H1 (cell line): ENCODE measurements at regions not wholly inside any gene's neighbourhood (a gene's known extent, or its start where the extent isn't known, plus 50 kb on each side); places are given as distances from the start of the nearest gene placed in this dataset.

ENCODE experiments used
- CTCF ChIA-PET: fragments of 300-600 bp; sonication (Branson Sonifier 250); formaldehyde crosslinking; loops from one replicate; lab custom pipeline; 2021; ENCODE audit not compliant: partially characterized antibody; lab: Charles Lee
- POLR2A ChIA-PET: fragments of 300-600 bp; sonication (Branson Sonifier 250); formaldehyde crosslinking; loops from one replicate; lab custom pipeline; 2021; ENCODE audit warnings: inconsistent platforms; ENCODE audit not compliant: partially characterized antibody; lab: Charles Lee
- DNase-seq, 2 experiments: peaks; one replicate each; pipeline versions ENCODE4 v3.0.0 to v3.0.0-alpha.2; 2010 to 2022; ENCODE audit warnings: low spot score in 2 of 2, low read depth in 1 of 2, mixed read lengths in 1 of 2
- FAIRE-seq: peaks from 2 replicates; lab custom pipeline; 2011; peaks lifted over from hg19 to GRCh38; lab: Jason Lieb, UNC
- H2AFZ ChIP-seq: 2 replicates; pipeline ENCODE4 v1.8.1; 2012; ENCODE audit warnings: low read length, inconsistent platforms
- H2AK5ac ChIP-seq: 2 replicates; pipeline ENCODE4 v1.6.1; 2013; ENCODE audit warnings: low read depth, low read length
- H2BK120ac ChIP-seq: replicated peaks from 2 replicates; pipeline ENCODE3; 2013; ENCODE audit warnings: low read depth, low read length, inconsistent platforms
- H2BK12ac ChIP-seq: 2 replicates; pipeline ENCODE4 v1.6.1; 2013; ENCODE audit warnings: low read depth, low read length
- H2BK15ac ChIP-seq: 2 replicates; pipeline ENCODE4 v1.6.1; 2013; ENCODE audit warnings: low read length
- H2BK20ac ChIP-seq: 2 replicates; pipeline ENCODE4 v1.6.1; 2013; ENCODE audit warnings: low read length
- H2BK5ac ChIP-seq: 2 replicates; pipeline ENCODE4 v1.6.1; 2013; ENCODE audit warnings: low read depth, low read length
- H3K14ac ChIP-seq: 2 replicates; pipeline ENCODE4 v1.6.1; 2013; ENCODE audit warnings: inconsistent platforms; ENCODE audit not compliant: insufficient read length
- H3K18ac ChIP-seq: 2 replicates; pipeline ENCODE4 v1.6.1; 2013; ENCODE audit warnings: low read length; ENCODE audit errors: extremely low read depth
- H3K23ac ChIP-seq: 2 replicates; pipeline ENCODE4 v1.6.1; 2013; ENCODE audit warnings: inconsistent platforms; ENCODE audit not compliant: insufficient read length
- H3K23me2 ChIP-seq: 2 replicates; pipeline ENCODE4 v1.6.1; 2013; ENCODE audit warnings: low read depth, low read length
- H3K27ac ChIP-seq: 2 replicates; pipeline ENCODE4 v1.6.1; 2011; ENCODE audit warnings: low read depth, low read length, inconsistent platforms
- H3K27me3 ChIP-seq, 4 experiments: replicated peaks in 1 of 4; 1 replicate in 1 of 4; 2 replicates in 3 of 4; pipeline versions ENCODE4 v1.6.1 to v1.8.1; 2011 to 2013; ENCODE audit warnings: low read length in 3 of 4, mild to moderate bottlenecking in 3 of 4, inconsistent platforms in 2 of 4, mixed read lengths in 2 of 4, moderate library complexity in 1 of 4; ENCODE audit not compliant: control insufficient read depth in 3 of 4, insufficient read depth in 3 of 4; ENCODE audit errors: extremely low read depth in 1 of 4
- H3K36me3 ChIP-seq, 4 experiments: 2 replicates each; pipeline versions ENCODE4 v1.6.1 to v1.8.1; 2011 to 2013; ENCODE audit warnings: mild to moderate bottlenecking in 4 of 4, low read length in 3 of 4, moderate library complexity in 2 of 4, control low read depth in 1 of 4, inconsistent platforms in 1 of 4; ENCODE audit not compliant: insufficient read depth in 4 of 4, control insufficient read depth in 2 of 4
- H3K4ac ChIP-seq: replicated peaks from 2 replicates; pipeline ENCODE3; 2013; ENCODE audit warnings: low read length, low read depth, mixed read lengths, inconsistent platforms; ENCODE audit not compliant: insufficient read length
- H3K4me1 ChIP-seq, 4 experiments: replicated peaks in 1 of 4; 1 replicate in 1 of 4; 2 replicates in 3 of 4; pipeline versions ENCODE4 v1.6.1 to v1.8.1; 2011 to 2013; ENCODE audit warnings: low read length in 3 of 4, inconsistent platforms in 2 of 4, mixed read lengths in 1 of 4; ENCODE audit not compliant: insufficient read depth in 4 of 4, control insufficient read depth in 3 of 4
- H3K4me2 ChIP-seq, 2 experiments: 2 replicates each; pipeline versions ENCODE4 v1.6.1 to v1.8.1; 2011 to 2013; ENCODE audit warnings: low read depth in 2 of 2, low read length in 2 of 2, control low read depth in 1 of 2, inconsistent platforms in 1 of 2, mild to moderate bottlenecking in 1 of 2; ENCODE audit not compliant: insufficient read depth in 1 of 2
- H3K4me3 ChIP-seq, 4 experiments: fragments of 200-600, 300-600 bp in 1 of 4; sonication (generic), shearing (Covaris generic), sonication (Bioruptor Twin) in 1 of 4; 2 replicates each; pipeline versions ENCODE4 v1.5.1 to v1.8.1; 2011 to 2016; ENCODE audit warnings: low read length in 4 of 4, low read depth in 3 of 4, control low read depth in 2 of 4, inconsistent platforms in 2 of 4, mild to moderate bottlenecking in 2 of 4, mixed read lengths in 1 of 4, moderate library complexity in 1 of 4; ENCODE audit not compliant: insufficient read depth in 2 of 4; ENCODE audit errors: extremely low read depth in 1 of 4
- H3K56ac ChIP-seq: replicated peaks from 2 replicates; pipeline ENCODE3; 2013; ENCODE audit warnings: low read depth, mild to moderate bottlenecking, mixed read lengths, low read length, inconsistent platforms; ENCODE audit not compliant: insufficient read length
- H3K79me1 ChIP-seq: 2 replicates; pipeline ENCODE4 v1.6.1; 2013; ENCODE audit warnings: low read depth, low read length, control low read depth
- H3K79me2 ChIP-seq, 2 experiments: 2 replicates each; pipeline versions ENCODE4 v1.6.1 to v1.8.1; 2012 to 2013; ENCODE audit warnings: low read length in 2 of 2, mild to moderate bottlenecking in 2 of 2, inconsistent platforms in 1 of 2; ENCODE audit not compliant: insufficient read depth in 2 of 2, control insufficient read depth in 1 of 2
- H3K9ac ChIP-seq, 4 experiments: replicated peaks in 1 of 4; 1 replicate in 1 of 4; 2 replicates in 3 of 4; pipeline versions ENCODE4 v1.6.1 to v1.8.1; 2011 to 2013; ENCODE audit warnings: low read depth in 3 of 4, low read length in 3 of 4, control low read depth in 2 of 4, mild to moderate bottlenecking in 2 of 4, moderate library complexity in 2 of 4, inconsistent platforms in 1 of 4; ENCODE audit errors: extremely low read depth in 1 of 4
- H3K9me3 ChIP-seq, 2 experiments: 2 replicates each; pipeline versions ENCODE4 v1.6.1 to v1.8.1; 2012 to 2013; ENCODE audit warnings: mild to moderate bottlenecking in 2 of 2, moderate library complexity in 2 of 2, control low read depth in 1 of 2, inconsistent platforms in 1 of 2, low read depth in 1 of 2, low read length in 1 of 2, mixed read lengths in 1 of 2; ENCODE audit not compliant: insufficient read depth in 2 of 2
- H4K20me1 ChIP-seq, 2 experiments: replicated peaks in 1 of 2; 2 replicates each; pipeline versions ENCODE3 to v1.8.1; 2011 to 2013; ENCODE audit warnings: inconsistent platforms in 2 of 2, low read length in 2 of 2, mild to moderate bottlenecking in 1 of 2; ENCODE audit not compliant: insufficient read depth in 2 of 2, control insufficient read depth in 1 of 2
- H4K5ac ChIP-seq: 2 replicates; pipeline ENCODE4 v1.6.1; 2013; ENCODE audit warnings: low read length, low read depth, mixed read lengths, inconsistent platforms; ENCODE audit not compliant: insufficient read length
- H4K8ac ChIP-seq: 2 replicates; pipeline ENCODE4 v1.8.0; 2013; ENCODE audit warnings: mild to moderate bottlenecking, moderate library complexity, low read length, inconsistent platforms; ENCODE audit not compliant: insufficient read depth; ENCODE audit errors: extremely low read depth
- H4K91ac ChIP-seq: replicated peaks from 2 replicates; pipeline ENCODE3; 2013; ENCODE audit warnings: low read length, mixed read lengths, inconsistent platforms; ENCODE audit not compliant: insufficient read length
- CBX5 ChIP-seq: fragments of 300-800, 300-1000 bp; sonication (generic); IDR thresholded peaks from 2 replicates; pipeline ENCODE4 v1.7.1; 2016; ENCODE audit warnings: antibody characterized with exemption, low read length, low read depth
- CHD1 ChIP-seq: IDR thresholded peaks from 2 replicates; pipeline ENCODE4 v1.6.1; 2012; ENCODE audit warnings: low read depth, low read length, improper control_type of control experiment
- JUN ChIP-seq: IDR thresholded peaks from 2 replicates; pipeline ENCODE4 v1.6.1; 2011; ENCODE audit warnings: low read depth, mild to moderate bottlenecking, improper control_type of control experiment, low read length
- KDM5A ChIP-seq: fragments of 200-600 bp; IDR thresholded peaks from 2 replicates; pipeline ENCODE4 v1.7.1; 2012; ENCODE audit warnings: mild to moderate bottlenecking, low read length, inconsistent platforms, mixed read lengths
- MAFK ChIP-seq: IDR thresholded peaks from 2 replicates; pipeline ENCODE4 v1.6.1; 2012; ENCODE audit warnings: low read depth, mild to moderate bottlenecking, improper control_type of control experiment, low read length
- NANOG ChIP-seq: IDR thresholded peaks from 2 replicates; pipeline ENCODE4 v1.6.1; 2011; ENCODE audit warnings: low read length, low read depth, mild to moderate bottlenecking, inconsistent platforms; ENCODE audit not compliant: insufficient read depth, poor library complexity, severe bottlenecking
- NRF1 ChIP-seq: IDR thresholded peaks from 2 replicates; pipeline ENCODE4 v1.6.1; 2011; ENCODE audit warnings: mild to moderate bottlenecking, low read depth, low read length, improper control_type of control experiment
- POLR2A ChIP-seq, 2 experiments: IDR thresholded peaks; 1 replicate in 1 of 2; 2 replicates in 1 of 2; pipeline ENCODE4 v1.6.1; 2011; ENCODE audit warnings: low read depth in 2 of 2, low read length in 2 of 2, mild to moderate bottlenecking in 2 of 2; ENCODE audit errors: control extremely low read depth in 1 of 2
- POU5F1 ChIP-seq: IDR thresholded peaks from 2 replicates; pipeline ENCODE4 v1.6.1; 2011; ENCODE audit warnings: low read depth, mild to moderate bottlenecking, low read length, moderate library complexity
- SP1 ChIP-seq: IDR thresholded peaks from 2 replicates; pipeline ENCODE4 v1.6.1; 2011; ENCODE audit warnings: low read depth, low read length
- SP4 ChIP-seq: IDR thresholded peaks from 2 replicates; pipeline ENCODE4 v1.6.1; 2012; ENCODE audit warnings: low read length, inconsistent platforms
- SUZ12 ChIP-seq: fragments of 200-600 bp; sonication (generic); IDR thresholded peaks from 2 replicates; pipeline ENCODE4 v1.6.1; 2012; ENCODE audit warnings: mild to moderate bottlenecking, inconsistent platforms, low read length, moderate library complexity, mixed read lengths
- TAF1 ChIP-seq: IDR thresholded peaks from 2 replicates; pipeline ENCODE4 v1.6.1; 2011; ENCODE audit warnings: mild to moderate bottlenecking, low read depth, low read length
- TBP ChIP-seq: IDR thresholded peaks from 2 replicates; pipeline ENCODE4 v1.6.1; 2011; ENCODE audit warnings: low read depth, low read length, improper control_type of control experiment
- YY1 ChIP-seq: IDR thresholded peaks from 2 replicates; pipeline ENCODE4 v1.6.1; 2011; ENCODE audit warnings: low read depth, mild to moderate bottlenecking, low read length
- WGBS, 2 experiments: shearing (Covaris generic) in 1 of 2; methylation state at CpG; one replicate each; pipeline versions ENCODE4 v1.1.6 to v1.1.7; 2013 to 2015; ENCODE audit warnings: low lambda C conversion rate in 2 of 2, mixed read lengths in 2 of 2, inconsistent platforms in 1 of 2, low coverage in 1 of 2, missing lambda C conversion rate in 1 of 2; ENCODE audit not compliant: insufficient replicate concordance in 2 of 2, insufficient coverage in 1 of 2, insufficient read length in 1 of 2; ENCODE audit errors: extremely low coverage in 1 of 2, missing lambda C conversion rate in 1 of 2; 5-methylcytosine and 5-hydroxymethylcytosine counted together

GRCh38 chr6:48197941-48198340, 86.9 kb upstream of the PTCHD4 start:
- H3K27me3 ChIP-seq, result peaks cover 0 to 2% (median 0%) of the 10 kb centered on the region in 4 experiments; a peak in 1 of 7 replicates
- no peak overlapping the region for H3K9ac ChIP-seq
- FAIRE-seq (no peak), DNase-seq (no peak)
- no peak overlapping the region for H2BK5ac ChIP-seq
- no peaks in the 10 kb centered on the region for H3K4me1 ChIP-seq
- no peak overlapping the region for H3K14ac ChIP-seq
- POLR2A ChIA-PET, result no interaction called here
- no peak overlapping the region for H2BK120ac ChIP-seq
- CTCF ChIA-PET, result no interaction called here
- no peaks in the 10 kb centered on the region for H3K23me2 ChIP-seq
- H4K91ac ChIP-seq, result no peak overlapping the region
- no peak overlapping the region for H3K4me2 ChIP-seq
- H2BK12ac ChIP-seq, result no peak overlapping the region
- no peaks in the 10 kb centered on the region for H3K36me3 ChIP-seq
- H2AK5ac ChIP-seq, result no peak overlapping the region
- no peaks in the 10 kb centered on the region for H3K9me3 ChIP-seq
- no peak overlapping the region for H3K56ac ChIP-seq
- H3K4ac ChIP-seq, result no peak overlapping the region
- no peak overlapping the region for H3K27ac ChIP-seq
- no peak overlapping the region for H4K8ac ChIP-seq
- H3K4me3 ChIP-seq, result no peak overlapping the region
- no peaks in the 10 kb centered on the region for H3K79me2 ChIP-seq
- H2BK15ac ChIP-seq, result no peak overlapping the region
- H3K23ac ChIP-seq, result no peak overlapping the region
- H2AFZ ChIP-seq, result no peak overlapping the region
- WGBS, 2 experiments, result 92% methylated on average over 2 of the region's 2 CpGs; no CpG with 5 or more reads in 1 of the 2 experiments
- H4K20me1 ChIP-seq, result no peaks in the 10 kb centered on the region
- H4K5ac ChIP-seq, result no peak overlapping the region
- H2BK20ac ChIP-seq, result no peak overlapping the region
- no peak overlapping the region for H3K18ac ChIP-seq
- no peaks in the 10 kb centered on the region for H3K79me1 ChIP-seq
- no peak for TF ChIP-seq POLR2A (IDR thresholded peaks at IDR 0.05; ENCODE audit: control extremely low read depth in 1 of 2, low read depth in 2 of 2, low read length in 2 of 2)
- no peak for TF ChIP-seq SP4
- TF ChIP-seq POU5F1, result no peak
- TF ChIP-seq NRF1, result no peak
- no peak for TF ChIP-seq YY1
- TF ChIP-seq JUN, result no peak
- TF ChIP-seq MAFK, result no peak
- no peak for TF ChIP-seq CHD1
- no peak for TF ChIP-seq NANOG
- no peak for TF ChIP-seq KDM5A
- no peak for TF ChIP-seq SUZ12
- TF ChIP-seq TAF1, result no peak
- no peak for TF ChIP-seq SP1
- TF ChIP-seq CBX5, result no peak
- no peak for TF ChIP-seq TBP
